GM19372 (cell line): ENCODE measurements at regions not wholly inside any gene's neighbourhood (a gene's known extent, or its start where the extent isn't known, plus 50 kb on each side); places are given as distances from the start of the nearest gene placed in this dataset.

Source experiments
- ATAC-seq: cut with Tn5 transposase; IDR thresholded peaks from one replicate; pipeline ENCODE4 v1.9.1; 2021; ENCODE audit warnings: mild to moderate bottlenecking, low read depth, moderate library complexity; ENCODE audit not compliant: unreplicated experiment

DNA sequence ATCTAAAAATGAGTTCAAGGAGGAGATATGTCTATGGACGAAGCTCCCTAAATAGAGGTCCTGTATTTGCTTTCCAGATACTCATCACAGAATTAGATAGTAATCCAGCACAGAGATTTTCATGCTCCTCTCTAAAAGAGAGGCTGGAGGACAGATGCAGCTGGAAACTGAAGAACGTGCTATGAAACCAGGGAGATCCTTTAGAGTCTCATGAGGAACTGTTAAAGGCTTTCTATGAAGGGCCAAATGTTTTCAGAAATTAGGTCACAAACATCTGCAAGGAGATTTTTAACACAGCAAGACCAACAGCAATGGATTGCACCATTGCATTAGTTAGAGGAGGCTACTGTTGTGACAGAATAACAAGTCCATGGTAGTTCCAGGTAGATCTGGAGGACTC lies 95.6 kb upstream of the ARHGAP20 start:
- ATAC-seq = no peak

DNA sequence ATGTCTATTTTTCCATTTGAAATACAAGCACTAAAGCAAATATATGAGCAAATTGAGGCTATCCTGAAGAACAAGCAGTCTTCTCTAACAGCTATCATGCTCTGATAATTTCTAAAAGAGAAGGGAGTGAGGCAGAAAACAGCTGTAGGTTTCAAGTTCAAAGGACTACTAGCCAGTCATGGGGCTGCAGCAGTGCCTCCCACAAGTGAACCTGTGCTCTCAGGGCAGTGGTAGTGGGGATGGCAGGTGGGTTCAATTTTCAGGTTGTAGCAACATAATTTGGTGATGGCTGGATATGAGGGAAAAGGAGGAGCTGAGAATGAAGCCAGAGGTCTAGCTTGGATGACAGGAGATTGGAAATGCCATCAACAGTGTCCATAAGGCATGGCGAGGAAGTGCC lies 93.5 kb upstream of the ARHGAP20 start:
- ATAC-seq = no peak

DNA sequence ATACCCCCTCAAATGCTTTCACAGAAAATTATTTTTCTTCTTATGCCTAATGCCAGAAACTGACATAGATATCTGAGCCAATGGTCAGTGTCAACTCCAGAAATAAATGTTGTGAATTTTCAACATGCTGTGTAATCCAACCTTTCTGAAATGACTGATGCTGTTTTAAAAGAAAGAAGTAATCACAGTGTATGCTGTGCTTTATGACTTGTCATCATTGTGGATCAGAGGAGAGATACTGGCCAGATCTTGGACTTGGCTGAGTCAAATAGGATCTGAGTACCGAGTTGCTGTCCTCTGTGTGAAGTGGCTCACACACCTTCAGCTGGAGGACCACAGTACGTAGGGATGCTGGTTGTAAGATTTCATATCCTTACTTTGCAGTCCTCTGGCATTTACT lies 89.9 kb upstream of the ARHGAP20 start:
- ATAC-seq = no peak

DNA sequence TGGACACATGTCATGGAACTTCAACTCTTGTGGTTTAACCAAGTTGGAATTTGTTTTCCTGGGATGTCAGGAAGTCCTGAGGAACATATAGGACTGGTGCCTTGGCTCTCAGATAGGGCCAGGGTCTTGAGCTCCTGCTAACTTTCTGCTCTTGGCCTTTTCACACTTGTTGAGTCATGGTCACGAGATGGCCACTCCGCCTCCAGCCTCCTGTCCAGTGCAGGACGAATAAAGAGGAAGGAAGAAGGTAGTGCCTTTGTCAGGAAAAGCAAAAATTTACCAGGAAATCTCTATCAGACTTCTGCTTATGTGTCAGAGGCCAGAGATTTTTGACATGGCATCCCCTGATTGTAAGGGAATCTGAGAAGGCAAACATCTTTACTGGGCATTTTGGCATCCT lies 89.1 kb upstream of the ARHGAP20 start:
- no peak for ATAC-seq

DNA sequence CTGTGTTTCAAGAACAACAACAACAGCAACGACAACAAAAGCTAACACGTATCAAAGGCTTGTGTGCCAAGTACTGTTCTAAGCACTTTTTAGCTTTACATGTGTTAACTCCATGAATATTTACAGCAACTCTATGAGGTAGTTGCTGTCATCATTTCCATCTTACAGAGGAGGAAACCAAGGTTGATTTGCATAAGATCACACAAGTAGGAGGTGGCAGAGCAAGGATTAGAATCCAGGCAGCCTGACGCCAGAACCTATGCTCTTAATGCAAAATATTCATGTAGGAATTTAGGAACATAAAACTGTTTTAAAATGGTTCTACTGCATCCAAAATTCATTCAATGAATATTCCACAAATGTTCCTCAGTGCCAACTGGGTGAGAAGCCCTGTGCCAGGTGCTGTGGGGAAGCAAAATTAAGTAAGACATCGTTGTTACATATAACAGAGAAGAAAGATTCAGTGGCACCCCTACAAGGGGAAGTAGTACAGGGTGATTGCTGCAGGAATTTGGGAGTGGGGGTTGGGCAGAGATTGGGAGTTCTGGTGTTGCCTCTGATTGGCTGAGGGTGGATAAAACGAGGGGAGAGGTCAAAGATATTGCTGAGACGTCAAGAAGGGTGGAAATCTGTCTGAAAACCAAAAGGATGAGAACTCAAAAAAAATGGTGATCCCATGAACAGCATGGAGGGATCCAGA lies 86.1 kb upstream of the ARHGAP20 start:
- ATAC-seq = no peak

DNA sequence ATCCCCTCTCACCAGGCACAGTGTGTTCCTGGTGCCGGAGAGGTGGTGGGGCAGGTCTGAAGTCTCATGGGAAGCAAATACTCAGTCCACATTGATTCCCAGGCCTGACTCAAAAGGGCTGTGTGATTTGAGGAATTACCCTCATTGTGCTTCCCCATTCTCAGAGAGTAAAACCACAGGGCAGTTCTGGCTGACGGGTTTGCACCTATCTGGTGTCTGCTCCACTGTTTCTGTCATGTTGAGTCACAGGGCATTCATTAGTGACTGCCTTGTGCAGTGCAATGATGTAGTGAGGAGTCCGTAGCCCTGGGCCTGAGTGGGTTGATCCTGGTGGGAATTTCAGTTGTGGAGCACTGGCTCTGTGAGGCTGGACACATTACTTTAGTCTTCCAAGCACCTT lies 85.2 kb upstream of the ARHGAP20 start:
- ATAC-seq = peak; percentile 70

DNA sequence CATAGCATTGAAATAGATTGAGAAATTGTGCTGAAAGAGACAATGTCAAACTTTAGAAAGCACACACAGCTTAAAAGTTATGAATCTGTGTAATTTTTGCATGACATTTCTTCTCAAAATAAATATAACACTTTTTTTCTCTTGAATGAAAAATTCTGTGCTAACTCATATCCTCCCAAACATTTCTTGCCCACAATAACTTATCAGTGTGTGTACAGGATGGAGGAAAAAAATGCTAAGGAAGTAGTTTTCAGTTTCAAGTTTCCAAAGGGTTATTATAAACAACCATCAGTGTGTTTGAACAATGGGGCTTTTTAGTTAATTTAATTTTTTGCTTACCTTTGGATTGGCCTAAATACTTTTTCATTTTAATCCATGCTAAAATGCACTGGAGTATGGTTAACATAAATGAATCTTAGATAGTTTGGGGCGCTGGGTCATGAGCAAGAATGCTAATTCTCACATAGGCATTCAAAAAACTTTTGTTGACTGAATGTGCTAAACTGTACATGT lies 82.9 kb upstream of the ARHGAP20 start:
- ATAC-seq = no peak

DNA sequence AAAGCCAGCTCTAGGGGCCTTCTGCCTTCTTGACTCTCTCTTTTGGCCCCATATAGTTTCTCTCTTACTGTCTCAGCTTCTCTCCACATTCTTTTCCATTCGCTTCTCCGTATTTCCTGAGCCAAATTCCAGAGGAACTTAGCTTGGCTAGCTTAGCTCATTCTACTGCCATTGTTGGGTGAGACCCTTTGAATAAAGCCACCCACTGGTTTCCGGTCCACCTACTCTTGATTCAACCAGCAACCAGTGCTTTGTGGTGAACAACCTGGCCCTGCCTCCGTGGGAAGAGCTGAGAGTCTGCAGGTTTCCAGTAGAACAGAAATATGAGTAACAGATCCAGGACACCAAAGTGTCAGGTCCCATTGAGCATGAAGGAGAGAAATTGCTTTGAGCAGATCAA lies 81.3 kb upstream of the ARHGAP20 start:
- no peak for ATAC-seq

DNA sequence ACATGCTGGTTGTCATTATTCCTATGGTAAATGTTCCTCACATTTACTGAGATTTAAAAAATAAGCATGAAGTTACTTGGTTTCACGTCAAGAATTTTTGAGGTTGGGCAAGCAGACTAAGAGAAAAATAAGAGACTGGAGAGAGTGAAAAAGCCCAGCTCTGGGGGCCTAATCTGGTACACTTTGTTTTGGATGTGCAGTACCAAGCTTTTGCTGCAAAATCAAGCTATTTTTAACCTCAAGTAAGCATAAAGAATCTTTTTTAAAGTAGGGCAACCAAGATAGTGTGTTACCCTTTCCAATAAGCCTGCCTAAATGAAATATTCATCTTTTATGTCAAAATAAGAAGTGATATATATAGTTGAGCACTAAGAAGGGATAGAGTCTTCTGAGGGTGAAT lies 79.4 kb upstream of the ARHGAP20 start:
- ATAC-seq = no peak

DNA sequence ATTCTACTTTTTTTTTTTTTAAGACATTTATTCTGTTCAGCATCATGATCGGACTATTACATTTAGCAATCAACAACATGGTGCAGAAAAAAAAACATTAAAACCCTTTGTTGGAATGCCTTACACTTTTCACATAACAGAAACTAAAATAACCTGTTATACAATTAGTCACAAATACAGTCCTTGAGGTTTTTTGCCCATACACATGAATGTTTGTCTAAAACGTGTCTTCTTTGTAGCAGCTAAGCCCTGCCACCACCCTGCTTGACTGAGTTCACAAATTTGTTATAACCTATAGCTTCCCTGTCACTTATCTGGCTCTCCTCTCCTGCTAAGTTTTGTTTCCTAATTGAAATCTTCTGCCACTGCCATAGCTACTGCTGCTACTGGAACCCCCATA lies 75.4 kb upstream of the ARHGAP20 start:
- no peak for ATAC-seq

DNA sequence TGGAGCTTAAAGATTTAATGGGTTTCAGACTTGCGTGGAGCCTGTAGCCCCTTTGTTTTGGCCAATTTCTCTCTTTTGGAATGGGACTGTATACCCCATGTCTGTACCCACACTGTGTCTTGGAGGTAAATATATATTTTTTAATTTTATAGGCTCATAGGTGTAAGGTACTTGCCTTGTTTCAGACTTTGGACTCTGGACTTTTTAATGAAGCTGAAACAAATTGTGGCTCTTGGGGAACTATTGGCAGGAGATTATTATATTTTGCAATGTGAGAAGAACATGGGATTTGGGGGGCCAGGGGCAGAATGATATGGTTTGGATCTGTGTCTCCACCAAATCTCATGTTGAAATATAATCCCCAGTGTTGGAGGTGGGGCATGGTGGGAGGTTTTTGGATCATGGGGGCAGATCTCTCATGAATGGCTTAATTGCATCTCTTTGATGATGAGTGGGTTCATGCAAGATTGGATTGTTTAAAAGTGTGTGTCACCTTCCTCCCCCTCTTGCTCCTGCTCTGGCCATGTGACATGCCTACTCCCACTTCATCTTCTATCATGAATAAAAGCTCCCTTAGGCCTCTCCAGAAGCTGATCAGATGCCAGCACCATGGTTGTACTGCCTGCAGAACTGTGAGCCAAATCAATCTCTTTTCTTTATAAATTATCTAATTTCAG lies 74.1 kb upstream of the ARHGAP20 start:
- ATAC-seq = no peak

DNA sequence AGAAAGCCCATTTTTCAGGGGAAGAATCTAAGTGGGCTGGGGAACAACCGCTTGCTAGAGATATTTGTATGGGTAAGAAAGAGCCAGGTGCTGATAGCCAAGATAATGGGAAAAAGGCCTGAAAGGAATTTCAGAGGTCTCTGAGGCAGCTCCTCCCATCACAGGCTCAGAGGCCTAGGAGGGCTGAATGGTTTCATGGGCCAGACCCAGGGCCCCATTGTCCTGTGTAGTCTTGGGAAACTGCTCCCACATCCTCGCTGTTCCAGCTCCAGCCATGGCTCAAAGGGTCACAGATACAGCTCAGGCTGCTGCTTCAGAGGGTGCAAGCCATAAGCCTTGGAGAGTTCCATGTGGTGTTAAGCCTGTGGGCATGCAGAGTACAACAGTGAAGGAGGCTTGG lies 73.2 kb upstream of the ARHGAP20 start:
- ATAC-seq = no peak

DNA sequence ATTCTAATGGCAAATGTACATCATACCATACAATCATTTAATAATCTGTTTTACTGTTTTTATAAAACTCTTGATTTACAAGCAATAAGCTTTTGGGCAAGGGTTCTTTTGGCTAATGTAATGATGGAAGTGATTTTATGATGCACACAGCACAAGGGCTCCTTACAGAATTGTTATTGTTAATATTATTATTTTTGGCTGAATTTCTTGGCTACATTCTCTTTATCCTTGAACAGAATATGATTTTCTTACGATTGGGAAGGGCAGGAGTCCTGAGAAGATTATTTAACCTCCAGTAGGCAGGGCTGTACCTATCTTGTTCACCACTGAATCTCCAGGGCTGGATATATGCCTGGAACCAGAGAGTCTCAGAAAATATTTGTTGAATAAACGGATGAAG lies 70.4 kb upstream of the ARHGAP20 start:
- no peak for ATAC-seq

DNA sequence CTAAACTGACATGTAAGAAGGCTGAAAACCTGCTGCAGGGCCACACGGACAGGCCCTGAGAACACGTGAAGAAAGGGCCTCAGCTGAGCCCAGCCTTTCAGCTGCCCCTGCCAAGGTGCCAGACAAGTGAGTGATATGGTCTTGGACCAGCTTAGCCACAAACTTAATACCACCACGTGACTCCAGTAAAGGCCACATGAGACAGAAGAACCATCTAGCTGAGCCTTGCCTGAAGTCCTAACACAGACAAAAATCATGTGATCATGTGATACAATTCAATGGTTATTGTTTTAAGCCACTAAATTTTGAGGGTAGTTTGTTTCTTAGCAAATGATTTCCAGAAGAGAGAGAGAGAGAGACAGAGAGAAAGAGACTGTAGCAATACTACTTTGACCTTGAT lies 66.9 kb upstream of the ARHGAP20 start:
- ATAC-seq = no peak

DNA sequence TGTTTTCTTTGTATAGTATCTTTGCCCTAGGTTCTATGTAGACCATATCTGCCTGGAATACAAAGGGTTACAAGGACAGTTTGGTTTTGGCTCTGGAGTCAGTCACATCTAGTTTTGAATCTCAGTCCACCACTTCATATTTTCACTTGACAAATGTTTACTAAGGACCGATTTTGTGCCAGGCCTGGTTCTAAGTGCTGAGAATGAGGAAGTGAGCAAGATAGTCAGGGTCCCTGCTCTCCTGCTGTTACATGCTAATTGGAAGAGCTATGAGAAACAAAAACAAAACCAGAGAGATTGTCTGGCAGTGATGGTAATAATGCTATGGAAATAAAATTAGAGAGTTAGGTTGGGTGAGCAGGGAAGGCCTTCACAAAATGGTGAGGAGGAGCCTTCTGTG lies 66.1 kb upstream of the ARHGAP20 start:
- no peak for ATAC-seq

DNA sequence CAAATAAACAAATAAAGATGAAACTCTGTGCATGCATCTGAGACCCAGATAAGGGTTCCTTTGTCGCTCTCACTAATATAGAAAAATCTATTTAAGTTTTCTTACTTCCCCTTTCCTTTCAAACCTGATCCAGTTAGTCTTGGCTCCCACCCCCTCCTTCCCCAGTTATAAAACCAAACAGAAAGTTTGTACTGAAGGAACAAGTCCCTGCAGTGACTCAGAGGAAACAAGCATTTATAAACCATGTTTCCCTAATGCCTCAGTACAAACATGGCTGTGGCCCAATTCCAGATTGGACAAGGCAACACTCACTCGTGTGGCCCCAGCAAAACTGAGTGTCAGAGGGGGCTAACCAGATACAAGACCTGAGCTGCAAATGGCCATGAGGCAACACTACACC lies 65.5 kb upstream of the ARHGAP20 start:
- ATAC-seq = no peak

DNA sequence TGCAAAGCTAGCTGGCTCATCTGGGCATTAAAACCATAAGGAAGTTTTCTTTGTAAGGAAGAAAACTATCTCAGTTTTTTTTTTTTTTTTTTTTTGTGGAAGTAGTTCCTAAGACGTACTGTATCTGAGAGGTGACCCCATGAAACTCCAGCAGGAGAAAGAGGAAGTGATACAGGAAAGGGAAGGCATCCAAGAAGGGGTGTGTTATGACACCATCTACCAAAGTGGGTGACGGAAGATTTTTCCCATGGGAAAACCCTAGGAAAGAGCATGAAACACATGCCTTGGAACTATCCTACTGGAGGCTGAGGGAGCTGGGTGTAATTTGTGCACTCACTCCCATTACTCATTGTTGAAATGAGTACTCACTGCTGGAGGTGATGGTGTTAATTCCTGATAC lies 63.8 kb upstream of the ARHGAP20 start:
- ATAC-seq = no peak

DNA sequence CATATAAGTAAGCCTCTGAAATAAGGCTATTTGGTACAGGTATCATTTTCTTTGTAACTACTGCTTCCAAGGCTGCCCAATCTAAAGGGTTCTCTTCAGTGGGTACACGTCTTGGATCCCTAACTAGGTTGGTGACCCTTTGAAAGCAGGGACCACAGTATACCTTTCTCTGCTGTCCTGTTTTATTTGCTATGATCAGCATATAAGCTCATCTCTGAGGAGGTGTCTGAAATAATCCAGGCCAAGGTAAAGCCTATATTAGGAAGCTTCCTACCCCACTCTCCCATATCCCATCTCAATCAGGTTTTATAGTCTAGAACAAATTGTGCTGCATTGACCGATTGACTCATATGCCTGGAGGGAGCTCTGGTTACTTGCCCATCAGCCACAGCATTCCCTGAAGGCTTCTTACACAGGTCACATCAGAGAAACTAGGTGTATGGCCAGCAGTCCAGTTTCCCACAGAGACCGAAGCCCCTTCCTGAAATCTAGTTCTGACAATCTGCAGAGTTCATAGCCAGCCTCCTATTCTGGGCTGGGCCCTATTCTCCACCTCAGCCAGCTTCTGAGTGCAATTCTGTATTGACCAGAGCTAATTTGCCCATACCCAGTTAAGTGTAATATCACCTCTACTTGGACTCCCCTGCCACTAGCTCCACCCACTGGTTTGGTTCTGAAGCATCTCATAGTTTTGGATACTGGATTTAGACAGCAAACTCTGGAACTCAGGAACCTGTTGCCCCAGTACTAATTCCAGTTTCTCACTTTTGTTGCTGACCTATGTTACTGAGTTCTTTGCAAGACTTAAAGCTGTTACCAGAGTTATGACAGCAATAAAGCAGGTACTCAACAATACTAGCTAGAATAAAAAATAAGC lies 62.1 kb upstream of the ARHGAP20 start:
- ATAC-seq = no peak

DNA sequence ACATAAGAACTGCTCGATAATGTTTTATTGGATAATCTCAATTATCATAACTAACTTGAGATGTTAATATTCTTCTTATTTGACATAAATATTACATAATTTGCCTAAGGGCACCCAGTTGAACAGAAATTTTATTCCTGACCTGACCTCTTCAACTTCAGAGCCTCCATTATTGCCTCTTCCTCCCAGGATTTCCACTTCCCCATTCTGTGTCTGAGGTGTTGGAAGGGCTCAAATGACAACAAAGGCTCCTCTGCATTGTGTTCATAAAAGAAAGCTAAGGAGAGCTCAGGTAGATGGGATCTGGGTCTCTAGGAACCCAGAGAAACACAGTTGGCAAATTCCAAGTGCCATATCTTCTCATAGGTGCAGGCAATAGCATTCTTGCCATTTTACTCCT lies 61.2 kb upstream of the ARHGAP20 start:
- no peak for ATAC-seq

DNA sequence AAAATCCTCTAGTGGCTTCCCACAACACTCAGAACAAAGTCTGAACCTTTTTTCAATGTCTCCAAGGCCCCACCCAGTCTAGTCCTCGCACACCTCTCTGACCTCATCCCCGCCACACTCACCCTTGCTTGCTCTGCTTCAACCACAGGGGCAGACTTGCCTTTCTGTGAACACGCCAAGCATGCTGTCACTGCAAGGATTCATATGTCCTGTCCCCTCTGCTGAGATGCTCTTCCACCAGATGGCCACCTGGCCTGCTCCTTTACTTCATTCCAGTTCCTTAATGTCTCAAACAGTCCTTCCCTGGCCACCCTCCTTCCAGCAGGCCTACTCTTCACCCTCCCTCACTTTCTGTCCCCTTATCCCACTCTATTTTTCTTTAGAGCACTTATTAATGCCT lies 60.6 kb upstream of the ARHGAP20 start:
- ATAC-seq = no peak

DNA sequence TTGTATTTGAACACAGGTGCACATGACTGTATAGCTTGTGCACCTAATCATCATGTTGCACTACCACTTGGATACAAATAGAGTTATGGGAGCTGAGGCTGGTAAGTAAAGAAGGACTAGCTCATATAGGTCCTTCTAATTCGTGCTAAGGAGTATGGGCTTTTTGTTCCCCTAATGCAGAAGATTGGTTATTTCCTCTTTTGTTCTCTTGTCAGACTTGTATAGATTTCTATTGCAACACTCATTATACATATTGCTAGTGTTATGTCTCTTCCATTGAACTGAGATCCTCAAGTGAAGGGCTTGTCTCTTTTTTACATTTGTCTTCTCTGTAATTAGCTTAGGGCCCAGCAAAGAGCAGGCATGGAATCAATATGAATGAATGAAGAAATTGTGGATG lies 54.1 kb upstream of the ARHGAP20 start:
- ATAC-seq = no peak
